ENCODE measurements at regions not wholly inside any gene's neighbourhood (a gene's known extent, or its start where the extent isn't known, plus 50 kb on each side); places are given as distances from the start of the nearest gene placed in this dataset.

DNA sequence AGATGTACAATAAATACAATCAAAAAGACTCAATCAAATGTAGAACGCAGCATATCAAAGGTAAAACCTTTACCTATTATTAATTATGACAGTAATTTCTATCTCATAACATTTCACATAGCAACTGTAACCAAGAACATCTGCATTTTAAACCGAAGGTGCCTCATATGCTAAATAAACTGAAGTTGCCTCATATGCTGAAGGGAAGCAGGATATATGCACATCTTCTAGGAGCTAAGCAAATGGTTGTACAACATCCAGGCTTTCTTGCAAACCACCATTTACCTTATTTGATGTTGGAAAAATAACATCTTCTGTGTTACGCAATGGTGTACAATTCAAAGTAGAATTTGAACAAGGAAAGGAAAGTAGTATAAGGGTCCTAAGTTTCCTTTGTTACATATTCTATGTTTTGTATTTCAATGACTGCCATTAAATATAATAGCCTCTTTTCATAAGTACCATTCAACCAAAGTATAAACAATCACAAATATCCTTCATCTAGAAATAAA, 145.9 kb downstream of the SATB1 start:
- no peaks in the 10 kb centered on the region for H3K27me3 ChIP-seq (ENCODE audit: control insufficient read depth, low read length)
- no peak overlapping the region for H3K4me2 ChIP-seq (ENCODE audit: low read length)
- H3K27ac ChIP-seq (ENCODE audit: low read depth, low read length) = no peak overlapping the region
- no peaks in the 10 kb centered on the region for H3K79me2 ChIP-seq (ENCODE audit: control insufficient read depth, low read length)
- H4K20me1 ChIP-seq (ENCODE audit: control insufficient read depth, insufficient read depth, low read depth, low read length) = no peaks in the 10 kb centered on the region
- no peaks in the 10 kb centered on the region for H3K9me3 ChIP-seq (ENCODE audit: control insufficient read depth, insufficient read depth, low read length)
- H3K4me3 ChIP-seq (ENCODE audit: low read length) = no peak overlapping the region
- H3K4me1 ChIP-seq (ENCODE audit: control insufficient read depth, low read length) = no peaks in the 10 kb centered on the region
- H3F3A ChIP-seq (ENCODE audit: control insufficient read depth, insufficient read depth) = no peaks in the 10 kb centered on the region
- no peaks in the 10 kb centered on the region for H3K9me2 ChIP-seq (replicated peaks; ENCODE audit: control insufficient read depth, low read length)
- TF ChIP-seq EZH2phosphoT487 (IDR thresholded peaks at IDR 0.05; ENCODE audit: borderline replicate concordance, low read length) = no peak
- TF ChIP-seq, protein P1, sequence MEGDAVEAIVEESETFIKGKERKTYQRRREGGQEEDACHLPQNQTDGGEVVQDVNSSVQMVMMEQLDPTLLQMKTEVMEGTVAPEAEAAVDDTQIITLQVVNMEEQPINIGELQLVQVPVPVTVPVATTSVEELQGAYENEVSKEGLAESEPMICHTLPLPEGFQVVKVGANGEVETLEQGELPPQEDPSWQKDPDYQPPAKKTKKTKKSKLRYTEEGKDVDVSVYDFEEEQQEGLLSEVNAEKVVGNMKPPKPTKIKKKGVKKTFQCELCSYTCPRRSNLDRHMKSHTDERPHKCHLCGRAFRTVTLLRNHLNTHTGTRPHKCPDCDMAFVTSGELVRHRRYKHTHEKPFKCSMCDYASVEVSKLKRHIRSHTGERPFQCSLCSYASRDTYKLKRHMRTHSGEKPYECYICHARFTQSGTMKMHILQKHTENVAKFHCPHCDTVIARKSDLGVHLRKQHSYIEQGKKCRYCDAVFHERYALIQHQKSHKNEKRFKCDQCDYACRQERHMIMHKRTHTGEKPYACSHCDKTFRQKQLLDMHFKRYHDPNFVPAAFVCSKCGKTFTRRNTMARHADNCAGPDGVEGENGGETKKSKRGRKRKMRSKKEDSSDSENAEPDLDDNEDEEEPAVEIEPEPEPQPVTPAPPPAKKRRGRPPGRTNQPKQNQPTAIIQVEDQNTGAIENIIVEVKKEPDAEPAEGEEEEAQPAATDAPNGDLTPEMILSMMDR (IDR thresholded peaks at IDR 0.05; ENCODE audit: low read depth, low read length, poor library complexity, severe bottlenecking) = no peak
- no peaks in the 10 kb centered on the region for H3K36me3 ChIP-seq (ENCODE audit: control insufficient read depth, low read length)

DNA sequence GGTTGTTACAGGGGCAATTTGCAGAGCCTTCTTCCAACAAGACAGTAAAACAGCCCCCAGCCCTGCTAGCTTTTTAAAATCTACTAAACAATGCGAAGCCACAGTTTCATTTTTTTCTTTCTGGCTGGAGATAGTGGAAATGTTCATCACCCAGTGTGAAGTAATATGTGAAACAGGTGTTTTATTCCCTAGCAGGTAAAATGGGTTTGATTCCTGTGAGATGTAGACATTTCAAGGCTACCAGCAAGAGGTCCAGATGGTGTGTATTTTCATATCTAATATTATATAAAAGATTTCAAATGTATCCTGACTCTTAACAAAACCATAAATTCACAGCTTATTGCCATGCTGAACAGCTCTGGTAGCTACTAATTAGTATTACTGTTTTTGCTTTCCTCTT, 160.3 kb downstream of the SATB1 start:
- Histone ChIP-seq H3K4me1 (ENCODE audit: control insufficient read depth, low read length) (no peaks in the 10 kb centered on the region), H3K4me3 (ENCODE audit: low read length) (no peak overlapping the region), H3K9me2 (replicated peaks; ENCODE audit: control insufficient read depth, low read length) (no peaks in the 10 kb centered on the region), H3K27me3 (ENCODE audit: control insufficient read depth, low read length) (no peaks in the 10 kb centered on the region), H3K36me3 (ENCODE audit: control insufficient read depth, low read length) (no peaks in the 10 kb centered on the region), H3K27ac (ENCODE audit: low read depth, low read length) (no peak overlapping the region), H3K9me3 (ENCODE audit: control insufficient read depth, insufficient read depth, low read length) (no peaks in the 10 kb centered on the region), H3K4me2 (ENCODE audit: low read length) (no peak overlapping the region), H3K79me2 (ENCODE audit: control insufficient read depth, low read length) (no peaks in the 10 kb centered on the region), H3F3A (ENCODE audit: control insufficient read depth, insufficient read depth) (no peaks in the 10 kb centered on the region), H4K20me1 (ENCODE audit: control insufficient read depth, insufficient read depth, low read depth, low read length) (no peaks in the 10 kb centered on the region)
- TF ChIP-seq, protein P1 (IDR thresholded peaks at IDR 0.05; ENCODE audit: low read depth, low read length, poor library complexity, severe bottlenecking) = no peak
- TF ChIP-seq EZH2phosphoT487 (IDR thresholded peaks at IDR 0.05; ENCODE audit: borderline replicate concordance, low read length) = no peak

DNA sequence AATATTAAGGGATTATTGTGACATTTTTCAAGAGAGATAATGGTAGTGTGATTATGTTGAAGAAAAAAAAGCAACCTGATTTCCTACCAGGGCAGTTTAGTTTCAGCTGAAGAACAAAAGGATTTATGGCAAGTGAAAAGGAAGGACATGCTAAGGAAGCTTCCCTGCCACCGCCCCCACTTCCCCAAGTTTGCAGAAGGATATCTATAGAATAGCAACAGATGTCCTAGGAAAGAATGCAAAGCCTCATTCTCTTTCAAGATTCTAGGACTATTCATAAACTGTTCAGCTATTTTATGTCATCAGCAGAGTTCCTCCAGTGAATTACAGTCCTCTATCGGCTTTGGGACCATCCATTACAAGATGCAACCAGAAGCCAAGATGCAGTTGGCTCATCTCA, 160.8 kb downstream of the SATB1 start:
- Histone ChIP-seq H3K4me1 (ENCODE audit: control insufficient read depth, low read length) (no peaks in the 10 kb centered on the region), H3K9me2 (replicated peaks; ENCODE audit: control insufficient read depth, low read length) (no peaks in the 10 kb centered on the region), H4K20me1 (ENCODE audit: control insufficient read depth, insufficient read depth, low read depth, low read length) (no peaks in the 10 kb centered on the region), H3K4me2 (ENCODE audit: low read length) (no peak overlapping the region), H3K9me3 (ENCODE audit: control insufficient read depth, insufficient read depth, low read length) (no peaks in the 10 kb centered on the region), H3K4me3 (ENCODE audit: low read length) (no peak overlapping the region), H3K27ac (ENCODE audit: low read depth, low read length) (no peak overlapping the region), H3K36me3 (ENCODE audit: control insufficient read depth, low read length) (no peaks in the 10 kb centered on the region), H3K27me3 (ENCODE audit: control insufficient read depth, low read length) (no peaks in the 10 kb centered on the region), H3K79me2 (ENCODE audit: control insufficient read depth, low read length) (no peaks in the 10 kb centered on the region), H3F3A (ENCODE audit: control insufficient read depth, insufficient read depth) (no peaks in the 10 kb centered on the region)
- TF ChIP-seq, protein P1 (IDR thresholded peaks at IDR 0.05; ENCODE audit: low read depth, low read length, poor library complexity, severe bottlenecking) = no peak
- no peak for TF ChIP-seq EZH2phosphoT487 (IDR thresholded peaks at IDR 0.05; ENCODE audit: borderline replicate concordance, low read length)
